ENCODE measurements at regions not wholly inside any gene's neighbourhood (a gene's known extent, or its start where the extent isn't known, plus 50 kb on each side); places are given as distances from the start of the nearest gene placed in this dataset.

- no peak overlapping the region for H2AFZ ChIP-seq (ENCODE audit: low read length)
- intact Hi-C loops (cut with micrococcal nuclease), result no loop called here
- CTCF ChIA-PET, result no interaction called here
- no peak overlapping the region for H3K4me3 ChIP-seq (ENCODE audit: low read length)
- no peaks in the 10 kb centered on the region for H3K27me3 ChIP-seq (ENCODE audit: low read length)
- POLR2A ChIA-PET (ENCODE audit: unreplicated experiment), result no interaction called here
- H3K36me3 ChIP-seq (ENCODE audit: low read depth, low read length), result no peaks in the 10 kb centered on the region
- H3F3A ChIP-seq (ENCODE audit: low read length, unreplicated experiment), result no peaks in the 10 kb centered on the region
- TF ChIP-seq EZH2phosphoT487 (IDR thresholded peaks at IDR 0.05; ENCODE audit: borderline replicate concordance, low read length) (no peak), CTCF (conservative IDR thresholded peaks at IDR 0.05; ENCODE audit: low read depth, low read length) (no peak), EZH2 (IDR thresholded peaks at IDR 0.05; ENCODE audit: low read length, unreplicated experiment) (no peak)
- no peaks in the 10 kb centered on the region for H3K9me3 ChIP-seq (ENCODE audit: low read length)
- no TSS peak for BruUV-seq (replicated peaks)
- no peak for DNase-seq
- no peaks in the 10 kb centered on the region for H3K79me2 ChIP-seq (ENCODE audit: low read length)
- H3K9me2 ChIP-seq (replicated peaks; ENCODE audit: low read length), result no peaks in the 10 kb centered on the region
- H3K27ac ChIP-seq (ENCODE audit: low read length), result no peak overlapping the region
- no peak for ATAC-seq
- H3K4me2 ChIP-seq (ENCODE audit: low read length), result no peak overlapping the region
- no peaks in the 10 kb centered on the region for H4K20me1 ChIP-seq (ENCODE audit: low read length)
- H3K9ac ChIP-seq (ENCODE audit: low read length), result no peak overlapping the region
- H3K4me1 ChIP-seq (ENCODE audit: insufficient read depth, low read length), result peaks cover 3% of the 10 kb centered on the region; the same call in 1 of the 2 replicates
Observed at GRCh38 chr3:113091417-113091816, 100.6 kb downstream of the GTPBP8 start.

GRCh38 chr3:113092746-113093145 lies 102.0 kb downstream of the GTPBP8 start:
- no peaks in the 10 kb centered on the region for H3F3A ChIP-seq (ENCODE audit: low read length, unreplicated experiment)
- intact Hi-C loops (cut with micrococcal nuclease), result loop anchor here (1.0 kb wide), 1 partner anchor 32 kb away; no protein-coding TSS in a partner anchor

More at GRCh38 chr3:113092746-113093145, 102.0 kb downstream of the GTPBP8 start:
- Histone ChIP-seq H3K9ac (ENCODE audit: low read length) (no peak overlapping the region), H3K9me3 (ENCODE audit: low read length) (no peaks in the 10 kb centered on the region), H3K9me2 (replicated peaks; ENCODE audit: low read length) (no peaks in the 10 kb centered on the region), H3K4me3 (ENCODE audit: low read length) (no peak overlapping the region), H4K20me1 (ENCODE audit: low read length) (no peaks in the 10 kb centered on the region), H3K4me2 (ENCODE audit: low read length) (no peak overlapping the region), H3K4me1 (ENCODE audit: insufficient read depth, low read length) (peaks cover 7% of the 10 kb centered on the region), H3K27me3 (ENCODE audit: low read length) (no peaks in the 10 kb centered on the region), H2AFZ (ENCODE audit: low read length) (no peak overlapping the region), H3K36me3 (ENCODE audit: low read depth, low read length) (no peaks in the 10 kb centered on the region), H3K79me2 (ENCODE audit: low read length) (no peaks in the 10 kb centered on the region), H3K27ac (ENCODE audit: low read length) (no peak overlapping the region)
- ChIA-PET CTCF (no interaction called here), POLR2A (ENCODE audit: unreplicated experiment) (no interaction called here)
- no peak for ATAC-seq
- DNase-seq, result no peak
- BruUV-seq (replicated peaks), result no TSS peak
- no peak for TF ChIP-seq EZH2phosphoT487 (IDR thresholded peaks at IDR 0.05; ENCODE audit: borderline replicate concordance, low read length)
- no peak for TF ChIP-seq CTCF (conservative IDR thresholded peaks at IDR 0.05; ENCODE audit: low read depth, low read length)
- TF ChIP-seq EZH2 (IDR thresholded peaks at IDR 0.05; ENCODE audit: low read length, unreplicated experiment), result no peak
